ENCODE measurements at regions not wholly inside any gene's neighbourhood (a gene's known extent, or its start where the extent isn't known, plus 50 kb on each side); places are given as distances from the start of the nearest gene placed in this dataset.

- TF ChIP-seq, protein P1, sequence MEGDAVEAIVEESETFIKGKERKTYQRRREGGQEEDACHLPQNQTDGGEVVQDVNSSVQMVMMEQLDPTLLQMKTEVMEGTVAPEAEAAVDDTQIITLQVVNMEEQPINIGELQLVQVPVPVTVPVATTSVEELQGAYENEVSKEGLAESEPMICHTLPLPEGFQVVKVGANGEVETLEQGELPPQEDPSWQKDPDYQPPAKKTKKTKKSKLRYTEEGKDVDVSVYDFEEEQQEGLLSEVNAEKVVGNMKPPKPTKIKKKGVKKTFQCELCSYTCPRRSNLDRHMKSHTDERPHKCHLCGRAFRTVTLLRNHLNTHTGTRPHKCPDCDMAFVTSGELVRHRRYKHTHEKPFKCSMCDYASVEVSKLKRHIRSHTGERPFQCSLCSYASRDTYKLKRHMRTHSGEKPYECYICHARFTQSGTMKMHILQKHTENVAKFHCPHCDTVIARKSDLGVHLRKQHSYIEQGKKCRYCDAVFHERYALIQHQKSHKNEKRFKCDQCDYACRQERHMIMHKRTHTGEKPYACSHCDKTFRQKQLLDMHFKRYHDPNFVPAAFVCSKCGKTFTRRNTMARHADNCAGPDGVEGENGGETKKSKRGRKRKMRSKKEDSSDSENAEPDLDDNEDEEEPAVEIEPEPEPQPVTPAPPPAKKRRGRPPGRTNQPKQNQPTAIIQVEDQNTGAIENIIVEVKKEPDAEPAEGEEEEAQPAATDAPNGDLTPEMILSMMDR (conservative IDR thresholded peaks at IDR 0.05; ENCODE audit: low read length), result no peak
- TF ChIP-seq EZH2phosphoT487 (IDR thresholded peaks at IDR 0.05; ENCODE audit: borderline replicate concordance, low read depth, low read length), result no peak
Observed at GRCh38 chr16:65521633-65522328, 399.9 kb upstream of the CDH11 start.
